Activated T-helper 1 cell treated with Interleukin-2 at 50 U/mL for 16 hours (primary cell): ENCODE measurements at regions not wholly inside any gene's neighbourhood (a gene's known extent, or its start where the extent isn't known, plus 50 kb on each side); places are given as distances from the start of the nearest gene placed in this dataset.
"Not testable (repeated sequence)": the region's sequence is repeated elsewhere in the genome, so short reads cannot be mapped to it uniquely, and the experiment has no call there.

Experiments
- DNase-seq: peaks from one replicate; pipeline ENCODE4 v3.0.0-alpha.2; 2020; ENCODE audit warnings: low read depth

- no peak for DNase-seq
Measured at GRCh38 chr5:158516521-158516920, 583.2 kb downstream of the EBF1 start.

DNA sequence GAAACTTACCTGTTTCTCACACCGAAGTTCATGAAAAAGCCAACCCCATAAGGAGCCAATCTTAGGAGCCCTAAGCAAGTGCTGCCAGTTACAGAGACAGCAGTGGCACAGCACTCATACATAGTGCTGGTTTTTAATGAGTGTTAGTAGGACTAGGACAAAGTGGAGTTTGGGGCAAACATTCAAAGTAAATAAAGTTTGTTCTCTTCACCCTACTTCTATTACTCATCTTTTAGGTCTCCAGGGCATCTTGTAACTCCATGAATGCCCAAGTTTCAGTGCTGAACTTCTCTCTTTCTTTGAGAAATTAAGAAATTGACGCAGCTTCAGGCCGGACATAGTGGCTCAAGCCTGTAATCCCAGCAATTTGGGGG lies 584.7 kb downstream of the EBF1 start:
- no peak for DNase-seq

GRCh38 chr5:158514319-158514985 lies 585.3 kb downstream of the EBF1 start:
- DNase-seq, result no peak

DNA sequence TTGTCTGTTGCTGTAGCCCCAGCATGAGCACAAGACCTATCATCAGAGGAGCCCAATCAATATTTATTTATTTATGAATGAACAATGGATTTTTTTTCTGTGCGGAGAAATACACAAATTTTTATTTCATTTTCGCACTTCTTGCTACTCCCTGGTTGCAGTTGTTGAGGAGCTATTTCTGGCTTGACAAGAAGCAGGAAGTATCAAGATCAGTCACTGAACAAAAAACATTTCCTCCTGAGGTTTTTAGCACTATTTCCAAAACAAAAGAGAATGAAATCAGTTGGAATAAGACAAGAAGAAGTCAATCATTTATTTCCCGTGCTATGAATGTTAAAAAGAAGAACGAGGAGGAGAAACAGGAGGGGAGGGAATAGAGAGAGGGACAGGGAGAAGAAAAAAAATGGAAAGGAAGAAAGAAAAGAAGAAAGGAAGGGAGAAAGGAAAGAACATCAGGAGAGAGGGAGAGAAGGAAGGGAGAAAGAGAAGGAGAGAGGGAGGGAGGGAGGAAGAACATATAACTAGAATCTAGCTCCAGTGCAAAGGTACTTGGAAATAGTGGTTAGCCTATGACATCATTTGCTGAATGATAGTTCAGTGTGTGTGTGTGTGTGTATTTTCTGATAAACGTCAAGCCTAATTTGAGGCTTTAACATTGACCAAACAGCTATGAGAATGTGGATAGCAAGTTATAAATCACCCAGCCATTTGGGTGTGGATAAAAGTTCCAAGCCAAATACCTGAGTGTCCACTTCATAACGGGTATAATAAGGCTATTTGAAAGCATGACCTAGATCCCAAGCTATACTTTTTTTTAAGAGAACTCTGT lies 586.0 kb downstream of the EBF1 start:
- no peak for DNase-seq

- no peak for DNase-seq
Measured at GRCh38 chr5:158511454-158511853, 588.3 kb downstream of the EBF1 start.

DNA sequence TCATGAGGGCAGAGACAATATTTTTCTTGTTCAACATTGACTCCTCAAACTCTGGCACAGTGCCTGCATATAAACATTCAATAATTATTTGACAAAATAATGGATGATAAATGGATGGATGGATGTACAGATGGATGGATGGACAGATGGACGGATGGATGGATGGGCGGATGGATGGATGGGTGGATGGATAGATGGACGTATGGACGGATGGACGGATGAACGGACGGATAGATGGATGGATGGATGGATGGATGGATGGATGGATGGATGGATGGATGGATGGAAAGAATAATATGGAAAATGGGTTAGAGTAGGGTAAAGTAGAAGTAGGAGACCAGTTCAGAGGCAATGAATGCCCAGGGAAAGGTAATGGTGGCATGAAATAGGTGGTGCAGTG lies 589.2 kb downstream of the EBF1 start:
- DNase-seq, result no peak

GRCh38 chr5:158506648-158507047 lies 593.1 kb downstream of the EBF1 start:
- no peak for DNase-seq

DNA sequence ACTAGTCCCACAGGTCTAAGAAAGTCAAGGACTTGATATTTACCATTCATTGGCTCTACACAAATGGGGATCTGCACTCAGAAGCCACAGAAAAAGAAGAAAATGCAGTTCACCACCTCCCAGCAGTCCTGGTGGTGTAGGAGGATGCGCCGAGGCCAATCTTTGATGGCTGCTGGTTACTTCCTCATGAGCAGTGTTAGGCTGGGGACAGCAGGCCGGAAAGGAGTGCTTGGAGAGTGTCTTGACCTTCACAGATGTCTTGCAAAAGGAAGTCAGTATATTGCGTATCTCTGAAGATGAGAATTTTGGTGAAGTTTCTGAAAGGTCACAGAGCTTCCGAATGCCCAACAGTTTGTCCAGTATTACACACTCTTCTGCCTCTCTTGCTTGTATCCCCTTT lies 597.0 kb downstream of the EBF1 start:
- no peak for DNase-seq

DNA sequence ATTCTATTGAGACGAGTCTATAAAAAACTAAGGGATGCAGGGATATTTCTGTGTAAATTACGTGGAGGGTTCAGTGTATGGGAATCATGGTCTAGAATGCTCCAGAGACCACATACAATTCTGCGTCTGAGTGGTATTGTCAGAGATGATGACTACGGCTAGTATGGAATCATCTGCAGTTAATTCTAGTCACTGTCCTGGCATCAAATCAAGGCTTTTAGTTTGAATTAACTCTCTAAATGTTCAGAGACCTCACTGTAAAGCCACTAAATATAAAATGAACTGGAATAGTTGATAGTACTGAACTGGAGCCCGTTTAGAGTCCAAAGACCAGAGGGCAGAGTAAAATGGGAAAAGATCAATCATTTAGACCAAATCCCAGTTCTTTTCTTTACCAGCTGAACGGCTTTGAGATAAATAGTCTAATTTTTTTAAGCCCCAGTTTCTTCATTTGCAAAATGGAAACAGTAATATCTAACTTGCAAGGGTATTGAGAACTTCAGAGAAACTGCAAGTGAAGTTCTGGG lies 599.8 kb downstream of the EBF1 start:
- no peak for DNase-seq

GRCh38 chr5:158499075-158499891 lies 600.4 kb downstream of the EBF1 start:
- no peak for DNase-seq

- DNase-seq, result no peak
Measured at GRCh38 chr5:158496624-158497023, 603.1 kb downstream of the EBF1 start.

DNA sequence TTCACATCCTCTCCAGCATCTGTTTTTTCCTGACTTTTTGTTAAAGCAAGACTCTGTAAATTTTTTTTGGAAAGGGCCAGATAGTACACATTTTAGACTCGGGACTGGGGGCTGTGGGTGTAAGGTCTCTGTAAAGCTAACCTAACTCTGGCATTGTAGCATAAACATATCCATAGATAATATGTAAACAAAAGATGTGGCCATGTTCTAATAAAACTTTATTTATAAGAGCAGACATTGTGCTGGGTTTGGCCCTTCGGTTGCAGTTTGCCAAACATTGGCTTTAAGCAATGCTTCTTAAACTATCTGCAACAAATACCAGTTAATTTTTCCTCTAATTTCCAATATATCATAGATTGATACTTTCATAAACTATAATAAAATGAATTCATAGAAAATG lies 605.2 kb downstream of the EBF1 start:
- no peak for DNase-seq

DNA sequence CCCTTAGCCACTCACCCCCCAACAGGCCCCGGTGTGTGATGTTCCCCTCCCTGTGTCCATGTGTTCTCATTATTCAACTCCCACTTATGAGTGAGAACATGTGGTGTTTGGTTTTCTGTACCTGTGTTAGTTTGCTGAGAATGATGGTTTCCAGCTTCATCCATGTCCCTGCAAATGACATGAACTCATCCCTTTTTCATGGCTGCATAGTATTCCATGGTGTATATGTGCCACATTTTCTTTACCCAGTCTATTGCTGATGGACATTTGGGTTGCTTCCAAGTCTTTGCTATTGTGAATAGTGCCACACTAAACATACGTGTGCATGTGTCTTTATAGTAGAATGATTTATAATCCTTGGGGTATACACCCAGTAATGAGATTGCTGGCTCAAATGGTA lies 605.7 kb downstream of the EBF1 start:
- not testable (repeated sequence) for DNase-seq

GRCh38 chr5:158492841-158493242 lies 606.9 kb downstream of the EBF1 start:
- no peak for DNase-seq

GRCh38 chr5:158492136-158492535 lies 607.6 kb downstream of the EBF1 start:
- no peak for DNase-seq

DNA sequence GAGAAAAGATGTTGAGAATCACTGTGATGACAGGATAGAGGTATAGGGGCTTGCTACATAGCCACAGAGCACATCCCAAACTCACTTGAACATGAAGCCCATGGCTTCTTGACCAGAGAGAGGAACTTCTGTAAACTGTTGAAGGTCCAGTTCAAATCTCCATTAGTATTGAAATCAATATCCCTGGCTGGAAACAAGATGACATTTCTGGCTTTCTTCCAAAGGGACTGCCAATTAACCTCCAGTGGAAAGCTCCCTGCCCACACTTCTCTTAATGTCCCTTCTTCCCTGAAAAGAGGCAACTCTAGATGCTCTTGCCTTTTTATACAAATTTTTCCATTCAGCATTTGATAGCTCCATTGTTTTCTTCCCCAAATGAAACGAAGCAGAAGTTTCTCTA lies 612.1 kb downstream of the EBF1 start:
- no peak for DNase-seq

- DNase-seq, result no peak
Measured at GRCh38 chr5:158487156-158487555, 612.6 kb downstream of the EBF1 start.

GRCh38 chr5:158486566-158486965 lies 613.1 kb downstream of the EBF1 start:
- DNase-seq, result no peak

DNA sequence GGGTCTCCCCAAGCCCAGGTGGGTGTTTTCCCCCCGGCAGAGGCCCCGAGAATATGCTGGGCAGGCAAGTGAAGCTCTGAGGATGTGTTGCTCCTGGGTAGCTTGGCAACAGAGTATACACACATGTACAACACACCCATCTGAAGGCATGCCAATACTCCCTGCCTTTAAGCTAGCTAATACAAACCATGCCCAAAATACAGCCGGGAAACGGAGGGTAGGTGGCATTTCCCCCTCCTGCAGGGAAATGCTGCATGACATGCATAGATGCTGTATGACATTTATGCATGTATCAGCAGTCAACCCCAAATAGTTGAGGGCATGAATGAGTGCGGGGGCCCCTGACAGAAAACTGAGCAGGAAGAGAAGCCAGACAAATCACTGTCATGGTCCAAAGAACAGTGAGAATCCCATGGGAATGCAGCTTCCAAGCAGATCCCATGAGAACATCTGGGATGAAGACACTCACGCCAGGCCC lies 614.1 kb downstream of the EBF1 start:
- DNase-seq, result no peak

DNA sequence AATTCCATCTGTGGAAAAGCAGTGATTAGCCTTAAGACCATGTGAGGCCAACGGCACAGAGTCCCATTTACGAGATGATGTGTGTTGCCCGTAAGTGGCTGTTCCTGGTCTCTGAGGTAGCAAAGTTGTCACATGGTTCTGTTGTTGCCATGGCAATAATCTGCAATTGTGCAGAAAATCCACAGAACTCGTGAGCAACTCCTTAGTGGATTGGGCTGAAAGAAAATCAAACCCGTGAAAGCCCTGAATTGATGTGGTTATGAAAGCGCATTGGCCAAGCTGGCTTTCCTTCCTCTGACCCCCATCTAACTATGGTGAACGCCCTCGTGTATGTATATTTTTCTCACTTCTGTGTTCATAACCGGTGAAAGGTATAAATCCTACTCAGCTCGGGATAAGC lies 614.7 kb downstream of the EBF1 start:
- DNase-seq, result no peak

DNA sequence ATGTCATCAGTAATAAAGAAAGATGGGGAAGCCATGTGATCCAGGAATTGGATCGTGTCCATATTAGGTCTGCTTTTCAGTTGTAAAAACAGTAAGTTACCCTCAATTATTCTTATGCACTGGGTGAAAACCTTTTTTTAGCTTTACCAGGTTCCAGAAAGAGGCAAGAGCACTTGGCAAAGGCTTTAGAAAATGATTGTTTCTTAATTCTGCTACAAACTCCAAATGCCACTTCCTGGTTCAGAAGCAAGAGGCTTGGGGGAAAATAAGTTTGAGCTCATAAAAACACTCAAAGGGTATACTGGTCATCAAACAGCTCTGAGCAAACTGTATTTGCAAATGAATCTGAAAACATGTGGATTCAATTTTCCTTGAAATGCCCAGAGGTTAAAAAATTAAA lies 615.6 kb downstream of the EBF1 start:
- no peak for DNase-seq

DNA sequence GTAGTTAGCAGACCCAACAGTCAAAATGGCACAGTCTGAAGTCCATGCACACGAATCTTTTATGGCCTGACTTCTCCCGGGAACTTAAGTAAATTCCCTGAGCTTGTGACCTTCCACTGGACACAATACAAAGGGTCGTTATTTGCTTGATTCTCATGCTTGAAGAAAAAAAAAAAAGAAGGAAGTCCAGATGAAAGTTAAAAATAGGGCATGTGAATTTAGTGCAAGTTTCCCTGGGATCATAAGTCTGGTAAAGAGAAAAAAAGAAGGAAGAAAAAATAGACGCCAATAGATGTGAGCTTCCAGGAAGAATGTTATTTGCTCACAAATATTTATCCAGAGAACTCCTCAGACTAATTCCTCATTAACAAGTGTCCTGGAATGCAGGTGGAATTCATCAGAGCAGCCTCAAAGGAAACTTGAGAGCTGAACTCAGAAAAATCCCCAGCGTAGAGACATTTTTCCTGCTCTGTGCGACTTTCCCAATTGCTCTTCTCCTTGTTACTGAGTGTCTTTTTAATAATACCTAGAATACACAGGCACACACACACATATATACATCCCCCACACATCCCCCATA lies 616.3 kb downstream of the EBF1 start:
- no peak for DNase-seq
